ENCODE measurements at regions not wholly inside any gene's neighbourhood (a gene's known extent, or its start where the extent isn't known, plus 50 kb on each side); places are given as distances from the start of the nearest gene placed in this dataset.

DNA sequence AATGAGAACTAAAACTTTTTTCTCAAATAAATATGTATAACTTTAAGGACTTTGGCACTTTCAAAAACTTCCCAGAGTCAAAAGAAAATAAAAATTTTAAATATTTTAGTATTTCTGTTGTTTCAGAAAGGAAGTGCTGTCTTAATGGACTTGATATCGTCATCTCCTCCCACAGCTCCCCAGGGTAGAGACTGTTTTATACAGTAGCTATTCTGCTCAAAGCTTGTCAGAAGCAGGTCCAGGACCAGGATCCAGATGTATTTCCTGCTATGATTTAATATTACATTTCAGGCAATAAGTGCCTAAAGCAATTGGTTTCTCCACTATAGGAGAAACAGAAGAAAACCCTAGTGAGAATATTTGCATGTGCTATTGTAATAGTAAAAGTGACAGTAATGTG lies 218.5 kb upstream of the G2E3 start:
- no peak for DNase-seq
- no peaks in the 10 kb centered on the region for H3K36me3 ChIP-seq
- WGBS, 3 donors = 48 to 61% (median 59%) methylated on average over 1 of the region's 1 CpG
- no peak overlapping the region for H3K4me3 ChIP-seq
- intact Hi-C loops (cut with DNase I) = no loop called here
- no peak overlapping the region for H3K27ac ChIP-seq
- no peaks in the 10 kb centered on the region for H3K27me3 ChIP-seq
- TF ChIP-seq, protein P1, sequence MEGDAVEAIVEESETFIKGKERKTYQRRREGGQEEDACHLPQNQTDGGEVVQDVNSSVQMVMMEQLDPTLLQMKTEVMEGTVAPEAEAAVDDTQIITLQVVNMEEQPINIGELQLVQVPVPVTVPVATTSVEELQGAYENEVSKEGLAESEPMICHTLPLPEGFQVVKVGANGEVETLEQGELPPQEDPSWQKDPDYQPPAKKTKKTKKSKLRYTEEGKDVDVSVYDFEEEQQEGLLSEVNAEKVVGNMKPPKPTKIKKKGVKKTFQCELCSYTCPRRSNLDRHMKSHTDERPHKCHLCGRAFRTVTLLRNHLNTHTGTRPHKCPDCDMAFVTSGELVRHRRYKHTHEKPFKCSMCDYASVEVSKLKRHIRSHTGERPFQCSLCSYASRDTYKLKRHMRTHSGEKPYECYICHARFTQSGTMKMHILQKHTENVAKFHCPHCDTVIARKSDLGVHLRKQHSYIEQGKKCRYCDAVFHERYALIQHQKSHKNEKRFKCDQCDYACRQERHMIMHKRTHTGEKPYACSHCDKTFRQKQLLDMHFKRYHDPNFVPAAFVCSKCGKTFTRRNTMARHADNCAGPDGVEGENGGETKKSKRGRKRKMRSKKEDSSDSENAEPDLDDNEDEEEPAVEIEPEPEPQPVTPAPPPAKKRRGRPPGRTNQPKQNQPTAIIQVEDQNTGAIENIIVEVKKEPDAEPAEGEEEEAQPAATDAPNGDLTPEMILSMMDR (IDR thresholded peaks at IDR 0.05) = no peak
- no peak for TF ChIP-seq POLR2A (IDR thresholded peaks at IDR 0.05)
- no peak for TF ChIP-seq EP300 (IDR thresholded peaks at IDR 0.05)
- no peaks in the 10 kb centered on the region for H3K9me3 ChIP-seq
- H3K4me1 ChIP-seq (ENCODE audit: insufficient read depth) = no peaks in the 10 kb centered on the region

DNA sequence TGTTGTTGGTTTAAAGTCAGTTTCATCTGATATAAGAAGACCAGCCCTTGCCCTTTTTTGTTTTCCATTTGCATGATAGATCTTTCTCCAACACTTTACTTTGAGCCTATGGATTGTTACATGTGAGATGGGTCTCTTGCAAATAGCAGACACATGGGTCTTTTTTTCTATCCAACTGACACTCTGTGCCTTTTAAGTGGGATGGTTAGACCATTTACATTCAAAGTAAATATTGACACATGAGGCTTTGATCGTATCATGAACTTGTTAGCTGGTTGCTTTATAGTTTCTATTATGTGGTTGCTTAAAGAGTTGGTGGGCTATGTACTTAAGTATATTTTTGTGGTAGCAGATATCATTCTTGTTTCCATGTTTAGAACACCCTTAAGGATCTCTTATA lies 213.4 kb upstream of the G2E3 start:
- no peaks in the 10 kb centered on the region for H3K4me1 ChIP-seq (ENCODE audit: insufficient read depth)
- no peaks in the 10 kb centered on the region for H3K9me3 ChIP-seq
- TF ChIP-seq EP300 (IDR thresholded peaks at IDR 0.05) (no peak), POLR2A (IDR thresholded peaks at IDR 0.05) (no peak)
- TF ChIP-seq, protein P1 (IDR thresholded peaks at IDR 0.05) = no peak
- no peaks in the 10 kb centered on the region for H3K36me3 ChIP-seq
- DNase-seq = no peak
- H3K27me3 ChIP-seq = no peaks in the 10 kb centered on the region
- H3K4me3 ChIP-seq = no peak overlapping the region
- intact Hi-C loops (cut with DNase I) = no loop called here
- no peak overlapping the region for H3K27ac ChIP-seq
- 82 to 96% (median 93%) methylated on average over 1 of the region's 1 CpG for WGBS, 3 donors

DNA sequence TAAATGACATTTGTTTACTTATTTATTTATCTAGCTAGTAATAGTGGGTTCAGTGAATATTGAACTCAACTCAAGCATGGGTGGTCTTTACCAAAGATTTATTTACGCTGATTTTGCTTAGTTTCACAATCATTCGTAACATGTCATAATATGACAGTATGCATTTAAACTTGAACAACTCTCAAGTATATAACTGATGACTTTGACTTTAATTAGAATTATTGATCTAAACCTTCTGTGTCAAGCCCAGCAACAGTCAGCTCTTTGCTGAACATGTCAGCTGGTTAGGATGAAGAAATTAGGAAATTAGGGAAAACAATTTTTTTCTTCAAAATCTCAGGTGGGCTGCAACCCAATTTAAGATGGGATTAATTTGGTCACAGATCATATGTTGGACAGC lies 210.5 kb upstream of the G2E3 start:
- TF ChIP-seq, protein P1 (IDR thresholded peaks at IDR 0.05) = no peak
- TF ChIP-seq EP300 (IDR thresholded peaks at IDR 0.05) (no peak), POLR2A (IDR thresholded peaks at IDR 0.05) (no peak)
- H3K36me3 ChIP-seq = no peaks in the 10 kb centered on the region
- intact Hi-C loops (cut with DNase I) = no loop called here
- H3K27ac ChIP-seq = no peak overlapping the region
- no peak overlapping the region for H3K4me3 ChIP-seq
- WGBS, 3 donors = 91 to 92% (median 91%) methylated on average over 2 of the region's 2 CpGs
- H3K27me3 ChIP-seq = no peaks in the 10 kb centered on the region
- H3K9me3 ChIP-seq = no peaks in the 10 kb centered on the region
- no peak for DNase-seq
- H3K4me1 ChIP-seq (ENCODE audit: insufficient read depth) = no peaks in the 10 kb centered on the region

DNA sequence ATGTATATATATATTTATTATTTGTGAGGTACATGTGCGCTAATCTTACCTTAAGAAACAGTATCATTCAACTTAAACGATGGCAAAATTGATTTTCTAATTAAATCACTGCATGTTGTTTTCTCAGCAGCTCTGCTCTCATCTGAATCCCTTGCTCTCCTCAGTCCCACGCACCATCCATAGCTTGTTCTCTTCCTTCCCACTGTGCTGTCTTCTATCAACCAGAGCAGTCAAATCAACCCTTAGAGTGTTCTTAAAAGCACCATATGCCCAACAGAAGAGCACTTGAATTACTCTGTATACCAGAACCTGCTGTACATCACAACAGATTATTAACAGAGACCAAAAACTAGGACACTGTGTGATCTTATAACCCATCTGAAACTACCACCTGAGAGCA lies 209.4 kb upstream of the G2E3 start:
- no peaks in the 10 kb centered on the region for H3K9me3 ChIP-seq
- H3K4me1 ChIP-seq (ENCODE audit: insufficient read depth) = no peaks in the 10 kb centered on the region
- intact Hi-C loops (cut with DNase I) = no loop called here
- H3K36me3 ChIP-seq = no peaks in the 10 kb centered on the region
- no peak overlapping the region for H3K27ac ChIP-seq
- TF ChIP-seq, protein P1 (IDR thresholded peaks at IDR 0.05) = no peak
- no peak for TF ChIP-seq POLR2A (IDR thresholded peaks at IDR 0.05)
- TF ChIP-seq EP300 (IDR thresholded peaks at IDR 0.05) = no peak
- no peak for DNase-seq
- H3K27me3 ChIP-seq = no peaks in the 10 kb centered on the region
- 89 to 93% (median 90%) methylated on average over 3 of the region's 3 CpGs for WGBS, 3 donors
- H3K4me3 ChIP-seq = no peak overlapping the region

DNA sequence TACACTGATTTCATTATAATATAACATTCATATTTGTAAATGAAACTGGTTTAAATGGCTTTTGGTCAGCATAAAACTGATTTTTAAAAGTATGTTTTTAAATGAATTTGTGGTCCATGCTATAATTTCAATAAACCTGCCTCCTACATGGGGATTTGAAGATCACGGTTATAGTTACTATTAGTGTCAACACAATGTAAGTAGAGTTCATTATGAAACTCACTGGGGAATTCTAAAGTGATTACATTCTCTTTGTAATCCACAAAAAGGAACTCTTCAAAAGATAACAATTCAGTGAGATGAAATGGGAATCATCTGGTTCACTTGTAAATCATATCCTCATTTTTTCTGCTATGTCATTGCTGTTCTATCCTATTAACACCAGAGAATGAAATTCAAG lies 204.5 kb upstream of the G2E3 start:
- Histone ChIP-seq H3K4me1 (ENCODE audit: insufficient read depth) (no peaks in the 10 kb centered on the region), H3K27ac (no peak overlapping the region), H3K27me3 (no peaks in the 10 kb centered on the region), H3K9me3 (no peaks in the 10 kb centered on the region), H3K36me3 (no peaks in the 10 kb centered on the region), H3K4me3 (no peak overlapping the region)
- DNase-seq = no peak
- TF ChIP-seq POLR2A (IDR thresholded peaks at IDR 0.05) (no peak), EP300 (IDR thresholded peaks at IDR 0.05) (no peak)
- TF ChIP-seq, protein P1 (IDR thresholded peaks at IDR 0.05) = no peak
- intact Hi-C loops (cut with DNase I) = no loop called here
- WGBS, 3 donors = 45 to 72% (median 56%) methylated on average over 1 of the region's 1 CpG

Measured in ovary (tissue), 7 donors.